Esophagus squamous epithelium (tissue), 5 donors: ENCODE measurements at regions not wholly inside any gene's neighbourhood (a gene's known extent, or its start where the extent isn't known, plus 50 kb on each side); places are given as distances from the start of the nearest gene placed in this dataset.

ENCODE experiments used
- DNase-seq: peaks from one replicate; lab custom pipeline; 2025; lab: John Stamatoyannopoulos, UW
- H3K27ac ChIP-seq, 4 donors: fragments of 200-600 bp; sonication (generic); one replicate each; pipeline ENCODE4 v1.5.1; 2016 to 2019; ENCODE audit warnings: mild to moderate bottlenecking in 1 of 4
- H3K27me3 ChIP-seq, 4 donors: fragments of 200-600 bp; sonication (generic); 1 replicate in 3 of 4; 2 replicates in 1 of 4; pipeline versions ENCODE4 v1.5.1 to v1.6.0; 2017 to 2021; ENCODE audit warnings: antibody characterized with exemption in 1 of 4
- H3K36me3 ChIP-seq, 3 donors: fragments of 200-600 bp; sonication (generic); one replicate each; pipeline ENCODE4 v1.5.1; 2016 to 2019
- H3K4me1 ChIP-seq, 3 donors: fragments of 200-600 bp; sonication (generic); one replicate each; pipeline ENCODE4 v1.5.1; 2017 to 2019
- H3K4me3 ChIP-seq, 4 donors: fragments of 200-600 bp; sonication (generic); 1 replicate in 3 of 4; 2 replicates in 1 of 4; pipeline ENCODE4 v1.5.1; 2016 to 2019; ENCODE audit warnings: mild to moderate bottlenecking in 2 of 4, moderate library complexity in 1 of 4
- H3K9me3 ChIP-seq, 3 donors: fragments of 200-600 bp; sonication (generic); one replicate each; pipeline ENCODE4 v1.5.1; 2016 to 2019
- CTCF ChIP-seq, 6 experiments: fragments of 450-650 bp in 4 of 6; fragments of 200-600 bp in 2 of 6; sonication (generic) in 2 of 6; IDR thresholded peaks; one replicate each; pipeline ENCODE4 v1.5.1; 2016 to 2019; ENCODE audit warnings: antibody characterized with exemption in 6 of 6, mild to moderate bottlenecking in 4 of 6, moderate library complexity in 4 of 6
- POLR2A ChIP-seq, 4 donors: fragments of 450-650 bp; IDR thresholded peaks; one replicate each; pipeline ENCODE4 v1.6.1; 2017; ENCODE audit warnings: antibody characterized with exemption in 4 of 4, mild to moderate bottlenecking in 4 of 4, moderate library complexity in 3 of 4
- WGBS, 2 donors: methylation state at CpG; one replicate each; pipeline ENCODE4 v1.1.5; 2018; 5-methylcytosine and 5-hydroxymethylcytosine counted together
- intact Hi-C: fragments of 100-400 bp; cut with DNase I; formaldehyde crosslinking; loops from one replicate; pipeline ENCODE4 v1.15.0; 2022
- donor health status: DM: yes; HTN: yes; CAD: no.

- intact Hi-C loops, result no loop called here
- Histone ChIP-seq H3K9me3 (no peaks in the 10 kb centered on the region), H3K4me1 (no peaks in the 10 kb centered on the region), H3K27me3 (no peaks in the 10 kb centered on the region), H3K27ac (no peak overlapping the region), H3K36me3 (no peaks in the 10 kb centered on the region), H3K4me3 (no peak overlapping the region)
- WGBS, 2 donors, result 81 to 89% methylated on average over 1 of the region's 1 CpG
- no peak for DNase-seq
- TF ChIP-seq POLR2A (IDR thresholded peaks at IDR 0.05) (no peak), CTCF (IDR thresholded peaks at IDR 0.05) (no peak)
Observed at GRCh38 chr12:33706927-33707326, 267.3 kb upstream of the SYT10 start.

GRCh38 chr12:33708935-33709334 lies 269.3 kb upstream of the SYT10 start:
- Histone ChIP-seq H3K36me3 (no peaks in the 10 kb centered on the region), H3K27me3 (no peaks in the 10 kb centered on the region), H3K4me1 (no peaks in the 10 kb centered on the region), H3K27ac (no peak overlapping the region), H3K4me3 (no peak overlapping the region), H3K9me3 (no peaks in the 10 kb centered on the region)
- intact Hi-C loops, result no loop called here
- DNase-seq, result no peak
- no peak for TF ChIP-seq POLR2A (IDR thresholded peaks at IDR 0.05)
- no peak for TF ChIP-seq CTCF (IDR thresholded peaks at IDR 0.05)
- 50 to 59% methylated on average over 3 of the region's 3 CpGs for WGBS, 2 donors

GRCh38 chr12:33710548-33710947 lies 270.9 kb upstream of the SYT10 start:
- Histone ChIP-seq H3K27me3 (no peaks in the 10 kb centered on the region), H3K27ac (no peak overlapping the region), H3K9me3 (no peaks in the 10 kb centered on the region), H3K4me3 (no peak overlapping the region), H3K36me3 (no peaks in the 10 kb centered on the region), H3K4me1 (no peaks in the 10 kb centered on the region)
- DNase-seq, result no peak
- intact Hi-C loops, result no loop called here
- WGBS, 2 donors, result 75 to 77% methylated on average over 2 of the region's 2 CpGs
- TF ChIP-seq POLR2A (IDR thresholded peaks at IDR 0.05), result no peak
- TF ChIP-seq CTCF (IDR thresholded peaks at IDR 0.05), result no peak

- TF ChIP-seq POLR2A (IDR thresholded peaks at IDR 0.05), result no peak
- TF ChIP-seq CTCF (IDR thresholded peaks at IDR 0.05), result no peak
Observed at GRCh38 chr12:33718631-33719030, 279.0 kb upstream of the SYT10 start.

GRCh38 chr12:33721561-33721960 lies 281.9 kb upstream of the SYT10 start:
- WGBS, 2 donors, result 57 to 58% methylated on average over 2 of the region's 2 CpGs
- H3K36me3 ChIP-seq, result no peaks in the 10 kb centered on the region
- H3K4me3 ChIP-seq, result no peak overlapping the region
- TF ChIP-seq POLR2A (IDR thresholded peaks at IDR 0.05), result no peak
- no peaks in the 10 kb centered on the region for H3K9me3 ChIP-seq
- no peak for DNase-seq
- no peaks in the 10 kb centered on the region for H3K27me3 ChIP-seq
- H3K27ac ChIP-seq, result no peak overlapping the region
- H3K4me1 ChIP-seq, result no peaks in the 10 kb centered on the region
- intact Hi-C loops, result no loop called here

More at GRCh38 chr12:33718631-33719030, 279.0 kb upstream of the SYT10 start:
- Histone ChIP-seq H3K9me3 (no peaks in the 10 kb centered on the region), H3K4me1 (no peaks in the 10 kb centered on the region), H3K36me3 (no peaks in the 10 kb centered on the region), H3K27ac (no peak overlapping the region), H3K4me3 (no peak overlapping the region), H3K27me3 (no peaks in the 10 kb centered on the region)
- no peak for DNase-seq
- intact Hi-C loops, result no loop called here
- WGBS, 2 donors, result 78 to 81% methylated on average over 2 of the region's 2 CpGs

GRCh38 chr12:33724867-33725266 lies 285.2 kb upstream of the SYT10 start:
- TF ChIP-seq CTCF (IDR thresholded peaks at IDR 0.05), result no peak
- TF ChIP-seq POLR2A (IDR thresholded peaks at IDR 0.05), result no peak
- intact Hi-C loops, result no loop called here

More at GRCh38 chr12:33724867-33725266, 285.2 kb upstream of the SYT10 start:
- 49 to 55% methylated on average over 4 of the region's 4 CpGs for WGBS, 2 donors
- no peaks in the 10 kb centered on the region for H3K36me3 ChIP-seq
- no peak overlapping the region for H3K27ac ChIP-seq
- H3K4me1 ChIP-seq, result no peaks in the 10 kb centered on the region
- no peak overlapping the region for H3K4me3 ChIP-seq
- no peaks in the 10 kb centered on the region for H3K27me3 ChIP-seq
- DNase-seq, result no peak
- no peaks in the 10 kb centered on the region for H3K9me3 ChIP-seq
